Kidney (tissue), 13 donors: ENCODE measurements at regions not wholly inside any gene's neighbourhood (a gene's known extent, or its start where the extent isn't known, plus 50 kb on each side); places are given as distances from the start of the nearest gene placed in this dataset.

ENCODE experiments used
- DNase-seq, 5 donors: peaks; one replicate each; pipeline ENCODE4 v3.0.0-alpha.2; 2013 to 2020
- FAIRE-seq: peaks from 2 replicates; lab custom pipeline; 2012; peaks lifted over from hg19 to GRCh38; lab: Jason Lieb, UNC
- H3K27ac ChIP-seq, 2 donors: one replicate each; pipeline ENCODE4 v1.7.0; 2013; ENCODE audit warnings: low read depth in 2 of 2, low read length in 2 of 2, inconsistent platforms in 1 of 2
- H3K27me3 ChIP-seq: one replicate; pipeline ENCODE4 v1.7.1; 2013; ENCODE audit warnings: low read length, inconsistent platforms; ENCODE audit not compliant: control insufficient read depth, insufficient read depth
- H3K36me3 ChIP-seq, 3 donors: one replicate each; pipeline versions ENCODE4 v1.7.0 to v1.7.1; 2013; ENCODE audit warnings: low read length in 3 of 3, control low read depth in 1 of 3, inconsistent platforms in 1 of 3; ENCODE audit not compliant: insufficient read depth in 3 of 3, control insufficient read depth in 2 of 3
- H3K4me1 ChIP-seq, 3 donors: one replicate each; pipeline versions ENCODE4 v1.7.0 to v1.7.1; 2013; ENCODE audit warnings: low read length in 3 of 3, inconsistent platforms in 1 of 3, low read depth in 1 of 3; ENCODE audit not compliant: control insufficient read depth in 2 of 3, insufficient read depth in 2 of 3
- H3K4me3 ChIP-seq, 3 donors: one replicate each; pipeline versions ENCODE4 v1.7.0 to v1.8.1; 2013; ENCODE audit warnings: low read length in 3 of 3, control low read depth in 1 of 3, inconsistent platforms in 1 of 3
- H3K9ac ChIP-seq, 3 donors: one replicate each; pipeline versions ENCODE4 v1.7.0 to v1.7.1; 2013; ENCODE audit warnings: low read length in 3 of 3, control low read depth in 1 of 3, inconsistent platforms in 1 of 3
- H3K9me3 ChIP-seq, 3 donors: one replicate each; pipeline versions ENCODE4 v1.7.0 to v1.7.1; 2013; ENCODE audit warnings: low read length in 3 of 3, control low read depth in 1 of 3, inconsistent platforms in 1 of 3; ENCODE audit not compliant: control insufficient read depth in 2 of 3, insufficient read depth in 1 of 3
- CTCF ChIP-seq: IDR thresholded peaks from 3 replicates; pipeline ENCODE4 v1.5.1; 2012; ENCODE audit warnings: mild to moderate bottlenecking, moderate library complexity, borderline replicate concordance; ENCODE audit not compliant: insufficient read depth; ENCODE audit errors: extremely low read depth
- intact Hi-C: fragments of 100-400 bp; cut with DNase I; formaldehyde crosslinking; loops from one replicate; pipeline ENCODE4 v1.11.1; 2022
- donor health status: control.
- donor health status: control.
- donor health status: control.
- donor health status: control.
- donor health status: control.
- donor health status: DM: yes; HTN: yes; CAD: no.
- donor health status: Normal renal cell carcinoma (clear cell type).

DNA sequence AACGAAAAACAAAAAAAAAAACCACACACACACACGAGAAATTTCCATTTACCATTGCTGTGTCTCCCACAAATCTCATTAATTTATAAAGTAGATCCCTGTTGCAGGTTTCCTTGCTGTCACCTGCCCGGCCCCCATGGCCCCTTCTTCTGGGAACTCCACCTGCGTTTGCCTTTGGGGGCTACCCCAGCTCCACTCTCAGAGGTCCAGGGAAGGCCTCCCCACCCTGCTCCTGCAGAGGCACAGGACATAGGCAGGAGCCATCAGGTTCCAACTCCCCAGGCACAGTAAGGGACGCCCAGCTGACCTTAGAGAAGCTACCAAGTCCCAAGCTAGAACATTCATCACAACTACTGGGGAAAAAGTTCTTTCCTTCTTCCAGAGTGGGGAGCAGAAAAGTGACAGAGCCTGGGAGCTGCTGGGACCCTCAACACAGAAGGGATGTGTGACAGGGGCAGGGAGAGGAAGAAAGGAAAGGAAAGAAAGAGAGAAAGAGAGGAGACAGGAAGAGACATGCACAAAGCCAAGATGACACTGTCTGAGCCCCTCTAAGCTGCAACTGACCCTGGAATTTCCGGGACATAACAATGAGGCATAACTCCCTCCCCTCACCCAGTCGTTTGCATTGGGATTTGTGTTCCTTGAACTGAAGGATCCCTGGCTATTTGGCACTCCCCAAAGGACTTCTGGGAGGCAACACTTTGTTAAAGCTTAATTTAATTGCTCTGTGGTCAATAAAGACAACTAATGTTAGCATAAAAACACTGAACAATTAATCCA, 175.7 kb downstream of the SHANK2 start:
- Histone ChIP-seq H3K4me3 (no peak overlapping the region), H3K9ac (no peak overlapping the region), H3K36me3 (no peaks in the 10 kb centered on the region), H3K4me1 (no peaks in the 10 kb centered on the region), H3K27ac (no peak overlapping the region), H3K27me3 (no peaks in the 10 kb centered on the region), H3K9me3 (no peaks in the 10 kb centered on the region)
- TF ChIP-seq CTCF = no peak
- intact Hi-C loops = no loop called here
- FAIRE-seq (no peak), DNase-seq (no peak)

DNA sequence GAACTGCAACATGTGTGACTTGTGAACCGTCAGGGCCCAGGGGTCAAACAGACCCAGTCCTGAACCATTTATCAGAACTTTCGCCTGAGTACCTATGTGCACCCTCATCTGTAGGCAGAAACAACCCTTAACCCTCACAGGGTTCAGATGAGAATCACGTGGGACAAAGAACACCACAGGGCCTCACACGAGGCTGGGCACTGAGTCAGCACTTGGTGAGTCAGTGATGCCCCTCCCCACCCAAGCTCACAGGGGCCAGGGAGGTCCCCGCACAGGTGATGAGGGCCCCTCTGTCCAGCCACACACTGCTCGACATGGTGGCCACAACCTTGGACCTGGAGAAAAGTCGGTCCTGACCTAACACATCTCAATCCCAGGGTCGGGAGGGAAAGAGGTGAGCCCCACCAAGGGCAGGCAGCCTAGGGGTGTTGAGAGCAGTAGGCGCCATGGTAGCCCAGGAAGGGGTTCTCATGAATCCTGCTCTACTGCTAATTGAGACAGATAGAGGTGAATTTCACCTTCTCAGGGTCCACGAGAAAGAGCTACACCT, 176.4 kb downstream of the SHANK2 start:
- intact Hi-C loops = no loop called here
- Histone ChIP-seq H3K27ac (no peak overlapping the region), H3K27me3 (no peaks in the 10 kb centered on the region), H3K4me1 (no peaks in the 10 kb centered on the region), H3K9ac (no peak overlapping the region), H3K4me3 (no peak overlapping the region), H3K9me3 (no peaks in the 10 kb centered on the region), H3K36me3 (no peaks in the 10 kb centered on the region)
- no peak for DNase-seq
- no peak for FAIRE-seq
- TF ChIP-seq CTCF = no peak

- FAIRE-seq = no peak
- Histone ChIP-seq H3K27me3 (no peaks in the 10 kb centered on the region), H3K4me3 (no peak overlapping the region), H3K9me3 (no peaks in the 10 kb centered on the region), H3K4me1 (no peaks in the 10 kb centered on the region), H3K36me3 (no peaks in the 10 kb centered on the region), H3K9ac (no peak overlapping the region), H3K27ac (no peak overlapping the region)
- intact Hi-C loops = no loop called here
- DNase-seq = no peak
- no peak for TF ChIP-seq CTCF
Measured at GRCh38 chr11:71075116-71075720, 177.2 kb downstream of the SHANK2 start.
